ENCODE measurements at regions not wholly inside any gene's neighbourhood (a gene's known extent, or its start where the extent isn't known, plus 50 kb on each side); places are given as distances from the start of the nearest gene placed in this dataset.

DNA sequence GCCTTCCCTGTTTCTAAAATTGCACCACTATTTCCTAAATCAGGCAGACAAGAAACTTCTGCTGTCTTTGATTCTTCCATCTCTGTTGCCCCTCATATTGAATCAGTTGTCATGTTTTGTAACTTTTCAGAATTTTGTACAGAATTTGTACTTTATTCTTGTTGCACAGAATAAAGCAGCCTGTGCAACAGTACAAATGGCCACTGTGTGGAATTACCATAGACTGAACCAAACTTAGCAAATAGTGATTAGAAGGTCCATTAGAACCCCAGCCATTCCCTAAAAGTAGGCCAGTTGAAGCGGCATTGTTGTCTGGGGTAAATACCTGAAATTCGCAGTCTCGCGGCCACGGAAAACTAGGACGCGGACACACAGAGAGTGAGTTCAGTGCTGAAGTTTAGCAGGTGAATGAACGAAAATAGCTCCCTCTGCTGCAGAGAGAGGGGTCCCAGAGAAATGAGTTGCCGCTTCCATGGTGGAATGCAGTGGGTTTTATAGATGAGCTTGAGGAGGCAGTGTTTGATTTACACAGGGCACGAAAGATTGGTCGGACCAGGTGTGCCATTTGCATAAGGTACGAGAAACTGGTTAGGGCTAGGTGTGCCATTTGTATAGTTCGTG is 71.8 kb downstream of the C4orf33 start:
- DNase-seq, result no peak

DNA sequence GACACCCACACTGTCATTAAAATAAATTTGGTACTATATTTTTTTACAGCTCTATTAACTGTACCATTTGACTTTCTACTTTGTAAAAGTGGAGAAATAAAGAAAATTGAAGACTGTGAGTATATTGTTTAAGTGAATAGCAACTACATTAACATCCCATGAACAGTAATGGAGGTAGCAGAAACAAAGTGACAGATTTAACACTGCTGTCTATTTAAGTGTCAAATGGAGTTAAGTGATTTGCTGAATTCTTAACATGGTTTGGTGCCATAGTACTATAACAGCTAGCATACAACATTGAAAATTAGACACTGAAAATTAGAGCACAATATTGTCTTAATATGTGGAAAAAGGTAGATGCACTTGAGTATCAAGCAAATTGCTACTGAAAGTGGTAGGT is 76.2 kb downstream of the C4orf33 start:
- DNase-seq, result no peak

DNA sequence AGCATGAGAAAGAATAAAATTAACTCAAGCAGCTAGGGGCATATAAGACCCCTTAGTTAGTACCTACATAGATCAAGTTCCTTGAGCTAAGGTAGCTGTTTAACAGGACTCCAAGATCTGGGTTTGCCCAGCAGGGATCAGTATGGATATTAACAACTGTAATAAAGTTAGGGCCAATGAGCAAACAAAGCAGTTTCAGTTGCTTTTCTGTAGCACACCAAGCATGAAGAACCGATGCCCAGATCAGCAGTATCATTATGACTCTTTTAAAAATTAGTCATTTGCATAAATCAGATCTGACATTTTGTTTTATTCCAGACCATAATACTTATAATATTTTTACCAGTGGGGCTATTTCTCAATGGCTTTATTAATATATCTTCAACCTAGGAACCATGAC is 80.9 kb downstream of the C4orf33 start:
- DNase-seq, result no peak

DNA sequence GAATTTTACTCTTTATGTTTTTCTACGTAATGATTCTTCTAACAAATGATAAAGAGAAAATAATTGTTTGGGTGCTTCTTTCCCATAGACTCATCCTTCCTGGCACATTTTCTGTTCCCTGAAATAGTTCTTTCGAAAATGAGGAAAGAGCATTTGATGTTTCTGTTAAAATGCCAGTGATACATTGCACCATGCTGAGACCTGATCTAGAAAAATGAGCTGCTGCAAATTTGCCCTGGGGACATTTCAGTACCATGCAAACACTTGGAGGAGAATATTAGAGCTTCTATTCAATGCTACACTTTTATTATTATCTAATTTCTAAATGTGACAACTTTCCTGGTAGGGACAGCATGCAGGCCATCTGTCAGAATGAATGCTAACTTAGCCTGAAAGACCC is 83.3 kb downstream of the C4orf33 start:
- no peak for DNase-seq

DNA sequence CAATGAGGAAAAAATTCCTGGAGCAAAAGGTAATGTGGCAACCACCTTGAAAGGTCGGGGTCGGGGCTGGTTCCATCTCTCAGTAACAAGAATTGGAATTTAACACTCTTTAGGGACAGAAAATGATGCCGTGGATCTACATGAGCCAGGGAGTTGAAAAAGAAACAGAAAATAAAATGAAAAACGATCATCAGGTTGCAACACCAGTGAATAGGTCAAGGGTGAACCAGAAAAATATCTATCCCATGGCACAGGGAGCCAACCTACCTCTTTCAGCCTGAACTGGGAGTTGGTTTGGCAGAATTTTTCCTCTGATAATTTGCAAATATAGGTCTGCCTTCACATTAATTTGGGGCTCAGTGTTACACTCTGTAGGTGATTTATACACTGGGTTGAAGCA is 93.7 kb downstream of the C4orf33 start:
- DNase-seq, result no peak

DNA sequence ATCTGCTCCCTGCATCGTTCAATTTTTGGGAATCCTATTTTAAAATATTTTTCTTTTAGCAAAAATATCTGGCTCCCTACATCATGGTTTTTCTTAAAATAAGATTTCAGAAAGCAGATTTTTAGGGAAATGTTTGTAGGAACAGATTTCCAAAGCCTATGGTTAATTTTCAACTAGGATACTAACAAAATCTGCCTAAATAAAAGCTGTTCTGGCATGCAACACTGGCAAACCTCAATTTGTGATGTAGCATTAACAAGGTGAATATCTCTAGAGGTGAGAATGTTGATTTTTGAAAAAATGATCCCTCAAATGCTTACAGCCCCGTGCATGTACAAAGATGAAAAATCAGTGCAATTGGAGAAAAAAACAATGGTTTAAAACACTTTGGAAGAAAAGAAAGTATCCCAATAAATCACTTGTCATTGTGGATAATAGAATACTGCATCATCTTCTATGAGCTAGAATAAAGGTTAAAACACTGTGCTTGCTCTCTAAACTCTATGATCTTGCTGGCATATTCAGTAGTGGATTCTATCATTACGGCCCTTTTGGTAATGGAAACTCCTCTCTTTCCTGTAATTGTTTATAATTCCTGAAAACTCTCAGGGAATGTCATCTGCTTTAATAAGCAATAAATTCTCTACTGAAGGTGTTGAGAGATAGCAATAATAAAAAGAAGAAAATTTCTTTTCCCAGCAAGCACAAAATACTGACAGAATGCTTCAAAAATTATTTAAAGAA is 97.6 kb downstream of the C4orf33 start:
- no peak for DNase-seq

DNA sequence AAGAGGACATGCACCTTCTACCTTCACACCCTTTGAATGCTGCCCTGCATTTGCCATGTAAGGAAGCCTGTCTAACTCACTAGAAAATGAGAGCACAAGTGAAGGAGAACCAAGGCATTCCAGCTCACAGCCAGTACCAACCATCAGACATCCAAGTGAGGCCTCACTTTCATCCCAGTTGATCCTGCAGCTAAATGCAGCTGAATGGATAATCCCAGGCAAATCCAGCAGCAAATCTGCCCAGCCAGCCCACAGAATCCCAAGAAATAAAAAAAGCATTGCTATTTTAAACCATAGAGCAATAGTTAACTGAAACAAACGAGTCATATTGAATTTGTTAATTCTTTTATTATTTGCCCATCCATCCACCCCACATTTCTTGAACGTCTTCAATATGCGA is 112.5 kb downstream of the C4orf33 start:
- DNase-seq, result no peak

DNA sequence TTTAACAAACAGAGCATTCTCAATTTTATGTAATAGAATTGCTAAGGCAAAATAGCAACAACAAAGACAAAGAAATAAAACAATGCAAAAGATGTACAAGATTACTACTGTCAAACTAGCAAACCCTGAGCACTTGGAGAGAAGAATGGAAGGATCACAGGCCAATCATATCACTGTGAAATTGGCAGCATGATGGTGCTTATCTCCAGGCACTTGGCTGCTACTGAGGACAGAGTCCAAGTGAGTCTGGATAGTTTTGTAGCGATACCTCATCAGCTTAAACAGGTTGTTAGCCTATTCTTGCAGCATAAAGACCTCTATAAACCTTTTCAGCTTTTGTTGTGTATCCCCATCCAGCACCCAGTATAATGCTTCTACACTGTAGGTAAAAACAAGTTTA is 117.7 kb downstream of the C4orf33 start:
- DNase-seq, result no peak

DNA sequence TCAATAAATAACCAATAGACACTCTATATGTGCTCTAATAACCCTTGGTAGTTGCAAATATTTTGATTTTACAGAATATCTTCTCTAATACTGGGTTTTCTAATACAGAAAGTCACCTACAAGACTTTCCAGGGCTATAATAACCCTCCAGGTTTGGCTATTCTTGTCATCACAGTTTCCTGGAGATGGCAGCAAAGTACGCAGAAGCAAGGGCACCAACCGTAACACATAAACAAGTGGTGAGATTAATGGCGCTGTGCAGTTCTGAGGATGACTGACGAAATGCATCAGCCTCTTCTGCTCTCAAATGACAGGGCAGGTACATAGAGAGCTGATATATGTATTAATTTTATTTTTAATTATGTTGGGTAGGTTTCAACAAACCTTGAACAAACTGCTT is 122.4 kb downstream of the C4orf33 start:
- DNase-seq, result peak; percentile 26

DNA sequence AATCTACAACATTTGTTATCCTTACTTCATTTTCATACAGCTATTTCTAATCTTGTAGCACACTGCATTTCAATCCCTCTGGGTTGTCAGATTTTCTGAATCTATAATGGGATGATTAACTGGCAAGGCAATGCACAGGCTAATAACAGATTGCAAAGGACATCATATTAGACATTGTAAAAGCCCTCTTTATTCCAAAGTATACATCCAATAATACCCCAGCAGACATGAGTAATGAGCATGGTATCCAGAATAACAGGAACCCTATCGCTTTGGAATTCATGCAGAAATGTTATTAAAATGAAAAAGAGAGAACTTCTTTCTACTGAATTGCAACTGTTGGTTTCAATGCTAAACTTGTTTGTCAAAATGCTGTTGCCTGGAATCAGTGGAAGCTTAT is 122.9 kb downstream of the C4orf33 start:
- DNase-seq, result no peak

DNA sequence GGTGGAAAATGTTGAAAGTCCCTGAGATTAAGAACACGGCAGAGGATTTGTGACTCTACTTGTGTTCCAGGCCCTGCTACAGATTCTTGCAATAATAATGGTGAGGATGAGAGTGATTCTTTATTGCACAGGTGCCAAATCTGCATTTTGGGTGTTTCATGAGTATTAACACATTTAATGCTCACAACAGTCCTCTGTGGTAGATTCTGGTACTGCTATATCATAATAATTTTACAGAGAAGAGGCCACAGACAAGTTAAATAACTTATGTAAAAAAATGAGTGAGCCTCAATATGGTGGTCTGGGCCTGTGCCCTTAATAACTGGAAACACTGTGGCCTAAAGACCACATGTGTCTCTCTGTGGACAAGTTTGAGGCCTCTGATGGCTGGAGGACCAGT is 124.3 kb downstream of the C4orf33 start:
- DNase-seq, result no peak

DNA sequence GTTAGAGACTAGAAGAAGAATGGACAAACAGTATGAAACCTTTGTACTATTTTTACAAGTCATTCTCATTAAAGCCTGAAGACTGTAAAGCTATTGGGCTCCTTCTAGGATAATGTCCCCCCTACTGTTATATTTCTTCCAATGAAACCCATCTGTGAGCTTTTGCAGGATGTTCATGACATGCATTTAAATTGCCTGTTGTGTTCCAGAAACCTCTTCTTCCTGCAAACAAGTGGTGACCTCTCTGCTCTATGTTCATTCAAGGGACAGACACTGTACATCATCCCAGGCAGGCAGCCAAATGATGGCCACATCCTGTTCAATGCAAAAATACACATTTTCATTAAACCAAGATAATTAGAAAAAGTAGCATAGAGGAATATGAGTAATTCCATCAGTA is 128.0 kb downstream of the C4orf33 start:
- DNase-seq, result no peak

DNA sequence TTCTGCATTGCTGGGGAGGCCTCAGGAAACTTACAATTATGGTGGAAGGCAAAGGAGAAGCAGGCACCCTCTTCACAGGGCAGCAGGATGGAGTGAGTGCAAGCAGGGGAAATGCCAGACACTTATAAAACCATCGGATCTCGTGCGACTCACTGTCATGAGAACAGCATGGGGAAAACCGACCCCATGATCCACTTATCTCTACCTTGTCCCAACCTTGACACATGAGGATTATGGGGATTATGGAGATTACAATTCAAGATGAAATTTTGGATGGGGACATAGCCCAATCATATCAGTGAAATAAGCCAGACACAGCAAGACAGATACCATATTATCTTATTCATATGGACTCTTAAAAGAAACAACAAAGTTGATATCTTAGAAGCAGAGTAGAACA is 134.9 kb downstream of the C4orf33 start:
- no peak for DNase-seq

DNA sequence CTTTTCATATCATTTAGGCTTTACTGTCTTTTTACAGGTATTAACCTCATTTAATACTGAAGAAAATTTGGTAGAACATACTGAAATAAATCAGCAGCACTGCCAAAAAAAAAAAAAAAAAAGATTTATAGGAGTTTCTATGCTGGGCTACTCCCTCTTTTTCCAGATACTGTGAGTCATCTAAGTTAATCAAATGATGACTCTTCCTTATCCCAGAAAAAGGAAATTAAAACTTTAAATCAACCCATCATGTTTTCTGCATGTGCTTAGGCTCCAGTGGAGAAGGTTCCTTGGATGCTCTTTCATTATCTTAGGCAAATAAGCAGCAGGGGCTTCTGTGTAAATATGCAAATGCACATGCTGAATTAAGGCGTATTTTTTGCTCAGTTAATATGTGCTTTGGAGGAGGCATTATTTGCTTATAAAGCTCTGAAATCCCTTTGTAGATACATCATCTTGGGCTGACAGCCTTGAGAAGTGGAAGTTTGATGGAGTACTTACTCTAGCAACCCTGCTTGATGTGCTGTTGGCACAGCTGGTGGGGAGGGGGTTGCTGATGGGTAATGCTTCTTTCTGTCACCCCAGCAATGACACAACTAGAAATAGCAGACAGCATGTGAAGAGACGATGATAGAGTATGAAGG is 136.1 kb downstream of the C4orf33 start:
- peak; percentile 90 for DNase-seq

DNA sequence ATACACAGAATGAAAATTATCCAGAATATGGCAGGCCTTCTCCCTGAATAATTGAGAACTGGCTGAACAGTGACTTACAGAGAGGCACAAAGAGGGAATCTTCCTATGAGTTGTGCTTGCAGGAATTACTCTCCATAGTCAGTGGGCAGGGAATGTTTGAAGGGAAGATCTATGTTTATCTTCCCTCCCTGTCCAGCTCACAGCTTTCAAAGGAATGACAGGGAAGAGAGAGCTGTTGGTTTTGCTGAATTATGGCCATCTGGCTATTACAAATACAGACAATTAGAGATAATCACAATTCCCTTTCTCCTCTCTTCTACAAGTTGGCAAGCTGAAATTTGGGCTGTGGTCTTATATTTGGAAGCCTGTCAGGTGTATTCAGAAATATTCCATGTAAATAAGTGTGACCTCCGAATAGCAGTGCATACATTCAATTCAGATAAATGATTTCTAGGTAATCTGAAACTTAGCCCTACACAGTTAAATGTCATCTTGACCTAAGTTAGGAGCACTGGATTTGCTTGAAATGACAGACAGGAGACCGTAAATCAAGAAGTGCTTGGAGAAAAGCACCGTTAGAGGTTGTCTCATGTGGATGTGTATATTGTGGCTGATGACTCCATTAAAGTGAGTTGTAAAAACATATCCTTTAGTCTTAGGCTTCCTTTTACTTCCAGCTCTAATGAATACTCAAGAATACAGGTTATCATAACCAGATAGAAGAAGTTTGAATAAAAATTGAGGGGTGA is 136.8 kb downstream of the C4orf33 start:
- DNase-seq, result peak; percentile 90

DNA sequence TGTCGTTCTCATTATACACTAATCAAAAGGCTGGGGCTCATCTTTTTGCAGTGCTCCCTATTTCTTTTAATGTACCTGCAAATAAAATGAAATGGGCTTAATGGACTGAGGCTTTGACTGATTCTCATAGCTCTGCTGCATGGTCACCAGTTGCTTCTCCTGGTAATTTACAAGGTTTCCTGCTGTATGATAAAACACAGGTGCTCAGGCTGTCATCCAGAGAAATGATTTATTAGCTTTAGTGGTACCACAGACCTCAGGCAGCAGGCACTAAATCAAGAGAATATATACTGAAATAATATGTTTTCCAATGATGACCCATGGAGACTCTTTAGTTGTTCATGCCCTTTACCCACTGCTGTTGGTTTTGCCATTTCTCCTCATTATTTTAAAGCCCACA is 137.7 kb downstream of the C4orf33 start:
- peak; percentile 77 for DNase-seq

DNA sequence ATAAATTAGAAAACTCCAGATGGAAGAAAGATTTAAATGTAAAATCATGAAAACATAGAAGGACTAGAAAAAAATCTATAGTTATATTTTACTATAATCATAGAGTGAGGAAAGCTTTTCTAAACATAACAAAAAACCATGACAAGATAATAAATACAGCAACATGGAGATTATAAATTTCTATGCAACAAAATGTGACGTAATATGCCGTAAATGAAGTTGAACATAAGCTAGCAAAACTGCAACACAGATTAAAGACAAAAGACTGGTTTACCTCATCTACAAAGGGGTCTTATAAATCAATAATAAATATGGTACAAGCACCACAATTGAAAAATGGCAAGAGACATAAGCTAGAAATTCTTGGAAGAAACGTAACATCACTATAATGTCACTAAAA is 140.4 kb downstream of the C4orf33 start:
- no peak for DNase-seq

DNA sequence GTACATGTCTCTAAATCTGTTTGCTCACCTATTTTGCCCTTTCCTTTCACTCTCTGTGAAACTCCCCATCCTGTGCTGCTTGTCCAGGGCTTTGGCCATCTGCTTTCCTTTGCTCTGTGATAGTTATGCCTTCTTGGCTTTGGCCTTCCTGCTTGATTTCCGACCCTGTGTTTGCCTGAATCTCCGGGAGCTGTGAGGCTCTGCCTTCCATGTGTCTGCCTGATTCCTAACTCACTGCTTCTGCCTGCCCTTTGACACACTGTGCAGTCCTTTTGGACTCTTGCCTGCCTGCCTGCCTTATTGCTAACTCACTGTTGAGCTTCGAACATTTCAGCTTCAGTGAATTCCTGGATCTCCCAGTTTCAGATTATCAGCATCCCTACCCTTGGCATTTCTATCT is 143.1 kb downstream of the C4orf33 start:
- DNase-seq, result no peak

DNA sequence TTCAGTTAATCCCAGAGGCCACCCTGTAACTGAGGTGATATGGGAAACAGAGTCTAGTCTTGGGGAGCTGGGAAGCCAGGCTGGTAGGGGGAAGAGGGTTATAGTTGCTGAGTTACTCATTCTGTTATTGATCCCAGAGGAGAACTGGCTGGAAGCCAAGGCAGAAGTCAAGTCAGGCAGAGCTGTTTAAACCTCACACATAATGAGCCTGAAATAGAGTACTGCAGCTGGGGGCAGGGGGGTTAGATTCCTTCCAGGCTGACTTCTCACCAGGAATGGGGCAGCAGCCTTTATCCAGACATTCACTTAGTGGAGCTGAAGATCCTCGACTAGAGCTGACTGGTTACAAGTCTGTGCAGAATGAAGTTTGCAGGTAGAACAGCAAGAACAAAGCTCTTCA is 144.9 kb downstream of the C4orf33 start:
- DNase-seq, result peak; percentile 38

DNA sequence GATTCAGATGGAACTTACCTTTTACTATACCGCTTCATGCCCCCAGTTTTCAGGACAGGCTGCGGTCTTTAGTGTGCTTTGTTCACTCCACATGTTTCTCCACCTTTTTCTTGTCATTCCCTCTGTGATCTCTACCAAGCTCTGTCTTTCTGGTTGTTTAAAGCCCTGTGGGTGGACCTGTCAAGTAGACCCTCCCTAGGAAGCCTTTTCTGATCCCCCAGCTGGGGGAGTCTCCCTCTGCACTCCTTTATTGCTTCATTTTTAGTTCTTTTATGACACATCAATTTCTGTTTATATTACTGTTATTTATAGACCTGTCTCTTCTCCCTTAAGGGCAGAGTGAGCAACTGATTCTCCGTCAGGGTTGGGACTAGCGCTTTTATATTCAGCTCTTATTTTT is 150.2 kb downstream of the C4orf33 start:
- DNase-seq, result peak; percentile 55

DNA sequence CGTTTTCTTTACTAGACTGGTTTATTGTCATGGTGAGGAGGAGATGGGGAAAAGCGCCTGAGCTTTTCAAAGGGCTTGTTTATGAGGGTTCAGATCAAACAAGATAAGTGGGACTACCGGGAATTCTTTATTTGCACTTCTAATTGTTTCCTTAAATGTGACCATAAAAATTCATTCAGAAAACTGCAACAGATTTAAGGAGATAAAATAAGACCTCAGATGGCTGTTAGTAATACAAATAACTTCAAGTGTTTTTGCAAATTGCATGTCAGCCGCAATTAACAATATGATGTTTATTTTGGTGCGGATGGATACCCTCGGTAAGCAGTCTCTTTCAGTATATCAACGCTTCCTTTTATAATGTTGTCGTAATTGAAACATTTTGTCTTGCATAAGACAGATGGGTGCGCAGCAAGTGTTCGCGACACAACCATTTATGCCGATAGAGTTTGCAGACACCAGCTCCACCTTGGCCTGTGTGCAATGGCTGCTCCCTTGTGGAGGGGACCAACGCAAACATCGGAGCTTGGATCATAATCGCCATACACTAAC is 151.0 kb downstream of the C4orf33 start:
- peak; percentile 94 for DNase-seq

DNA sequence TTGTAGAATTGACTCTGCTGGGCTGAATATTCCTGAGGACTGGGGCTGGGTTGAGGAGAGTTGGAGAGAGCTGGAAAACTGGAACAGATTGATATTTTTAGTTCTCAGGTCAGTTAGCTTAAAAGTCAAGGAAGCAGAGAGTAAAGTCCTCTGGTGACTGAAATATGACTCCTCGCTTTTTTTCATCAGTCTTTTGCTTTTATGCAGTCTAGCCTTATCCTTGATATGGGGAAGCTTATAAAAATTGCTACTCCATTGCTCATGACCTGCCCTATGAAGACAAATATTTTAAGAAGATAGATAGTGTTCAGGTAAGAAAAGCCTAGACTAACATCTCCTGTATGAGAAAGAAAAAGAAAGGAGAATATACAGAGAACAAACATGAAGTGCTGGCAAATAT is 152.7 kb downstream of the C4orf33 start:
- DNase-seq, result no peak

DNA sequence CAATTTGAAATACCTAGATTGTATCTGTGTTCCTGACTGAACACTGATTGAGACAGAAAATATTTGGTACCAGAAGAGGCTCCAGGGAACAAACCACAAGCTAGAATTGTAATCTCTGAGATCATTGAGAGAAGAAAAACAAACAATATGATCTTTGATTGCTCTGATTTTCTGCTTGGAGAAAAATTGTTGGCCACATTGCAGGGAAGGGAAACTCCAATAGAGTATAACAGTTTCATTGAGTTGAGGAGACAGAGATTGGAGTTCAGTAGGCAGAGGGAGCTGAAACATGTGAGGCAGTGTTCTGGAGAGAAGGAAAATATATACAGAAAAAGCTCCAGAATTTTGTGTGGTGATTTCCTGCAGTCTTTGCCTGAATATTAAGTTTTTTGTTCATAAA is 158.2 kb downstream of the C4orf33 start:
- no peak for DNase-seq

All from SHP77 treated with DMSO at 0.1 percent for 48 hours (cell line).